ENCODE measurements at regions not wholly inside any gene's neighbourhood (a gene's known extent, or its start where the extent isn't known, plus 50 kb on each side); places are given as distances from the start of the nearest gene placed in this dataset.

GRCh38 chr3:106819440-106819839 is 557.8 kb upstream of the CCDC54 start:
- no peak for DNase-seq (ENCODE audit: low read depth)

- DNase-seq (ENCODE audit: low read depth) = no peak
Observed at GRCh38 chr3:106820726-106821362, 556.4 kb upstream of the CCDC54 start.

- DNase-seq (ENCODE audit: low read depth) = no peak
Observed at GRCh38 chr3:106821801-106822200, 555.4 kb upstream of the CCDC54 start.

GRCh38 chr3:106822204-106822603 is 555.0 kb upstream of the CCDC54 start:
- no peak for DNase-seq (ENCODE audit: low read depth)

- DNase-seq (ENCODE audit: low read depth) = no peak
Observed at GRCh38 chr3:106823701-106824100, 553.5 kb upstream of the CCDC54 start.

- DNase-seq (ENCODE audit: low read depth) = peak; percentile 69
Observed at GRCh38 chr3:106824856-106825255, 552.4 kb upstream of the CCDC54 start.

- DNase-seq (ENCODE audit: low read depth) = peak; percentile 62
Observed at GRCh38 chr3:106825962-106826605, 551.2 kb upstream of the CCDC54 start.

- DNase-seq (ENCODE audit: low read depth) = no peak
Observed at GRCh38 chr3:106826791-106827311, 550.4 kb upstream of the CCDC54 start.

GRCh38 chr3:106827515-106828213 is 549.6 kb upstream of the CCDC54 start:
- peak; percentile 53 for DNase-seq (ENCODE audit: low read depth)

- peak; percentile 37 for DNase-seq (ENCODE audit: low read depth)
Observed at GRCh38 chr3:106829206-106829605, 548.0 kb upstream of the CCDC54 start.

- DNase-seq (ENCODE audit: low read depth) = no peak
Observed at GRCh38 chr3:106830334-106830733, 546.9 kb upstream of the CCDC54 start.

- no peak for DNase-seq (ENCODE audit: low read depth)
Observed at GRCh38 chr3:106836906-106837305, 540.3 kb upstream of the CCDC54 start.

- DNase-seq (ENCODE audit: low read depth) = no peak
Observed at GRCh38 chr3:106837616-106838015, 539.6 kb upstream of the CCDC54 start.

- no peak for DNase-seq (ENCODE audit: low read depth)
Observed at GRCh38 chr3:106839576-106840280, 537.5 kb upstream of the CCDC54 start.

- no peak for DNase-seq (ENCODE audit: low read depth)
Observed at GRCh38 chr3:106840319-106840718, 536.9 kb upstream of the CCDC54 start.

- peak; percentile 19 for DNase-seq (ENCODE audit: low read depth)
Observed at GRCh38 chr3:106842151-106842550, 535.1 kb upstream of the CCDC54 start.

- DNase-seq (ENCODE audit: low read depth) = no peak
Observed at GRCh38 chr3:106844638-106845037, 532.6 kb upstream of the CCDC54 start.

GRCh38 chr3:106848099-106848498 is 529.1 kb upstream of the CCDC54 start:
- no peak for DNase-seq (ENCODE audit: low read depth)

GRCh38 chr3:106850437-106850836 is 526.8 kb upstream of the CCDC54 start:
- peak; percentile 34 for DNase-seq (ENCODE audit: low read depth)

GRCh38 chr3:106858321-106858720 is 518.9 kb upstream of the CCDC54 start:
- DNase-seq (ENCODE audit: low read depth) = peak; percentile 8

- peak; percentile 71 for DNase-seq (ENCODE audit: low read depth)
Observed at GRCh38 chr3:106860182-106860581, 517.1 kb upstream of the CCDC54 start.

GRCh38 chr3:106862067-106862466 is 515.2 kb upstream of the CCDC54 start:
- peak; percentile 54 for DNase-seq (ENCODE audit: low read depth)

All from ELR (cell line).